ENCODE measurements at regions not wholly inside any gene's neighbourhood (a gene's known extent, or its start where the extent isn't known, plus 50 kb on each side); places are given as distances from the start of the nearest gene placed in this dataset.

DNA sequence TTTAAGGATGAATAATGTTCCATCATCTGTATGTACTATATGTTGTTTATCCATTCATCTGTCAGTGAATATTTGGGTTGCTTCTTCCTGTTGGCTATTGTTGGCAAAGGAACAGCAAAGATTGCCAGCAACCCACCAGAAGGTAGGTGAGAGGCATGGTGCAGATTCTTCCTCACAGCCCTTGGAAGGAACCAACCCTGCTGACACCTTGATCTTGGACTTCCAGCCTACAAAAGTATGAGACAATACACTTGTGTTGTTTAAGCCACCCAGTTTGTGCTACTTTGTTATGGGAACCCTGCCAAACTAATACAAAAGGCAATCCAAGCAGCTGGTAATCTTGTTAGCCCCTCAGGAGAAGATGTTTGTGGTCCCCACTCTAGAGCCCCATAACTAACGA lies 122.0 kb downstream of the CARTPT start:
- intact Hi-C loops (cut with micrococcal nuclease), result no loop called here
- H3K9me3 ChIP-seq (ENCODE audit: control insufficient read depth, insufficient read depth, low read length), result no peaks in the 10 kb centered on the region
- WGBS (ENCODE audit: insufficient coverage), result 74% methylated on average over 1 of the region's 1 CpG

DNA sequence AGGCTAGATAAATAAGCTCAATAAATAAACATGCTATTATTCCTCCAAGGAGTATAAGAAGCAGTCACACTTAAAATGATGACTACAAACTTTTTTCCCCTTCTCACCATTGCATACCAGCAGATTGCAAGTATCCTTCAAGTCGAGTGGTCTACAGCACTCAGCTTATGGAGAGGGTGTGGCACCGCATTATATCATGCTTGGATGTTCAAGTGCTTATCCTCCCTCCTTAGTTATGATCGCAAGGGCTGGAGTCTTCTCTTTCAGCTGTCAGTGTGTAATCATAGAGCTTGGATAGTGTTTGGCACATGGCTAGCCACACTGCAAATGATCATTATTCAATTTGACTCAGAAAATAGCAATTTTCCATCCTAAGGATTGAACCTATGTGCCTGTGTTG lies 124.0 kb downstream of the CARTPT start:
- Mint-ChIP-seq H3K27me3 (ENCODE audit: low read depth in 2 of 2) (peaks cover 4 to 19% of the 10 kb centered on the region in 2 donors), H3K27ac (no peak overlapping the region), H3K4me3 (no peak overlapping the region), H3K36me3 (no peaks in the 10 kb centered on the region), H3K9me3 (no peaks in the 10 kb centered on the region), H3K4me1 (no peaks in the 10 kb centered on the region)
- no peaks in the 10 kb centered on the region for H3K9me3 ChIP-seq (ENCODE audit: control insufficient read depth, insufficient read depth, low read length)
- no peak overlapping the region for H3K27ac ChIP-seq (ENCODE audit: low read length)
- TF ChIP-seq, protein P1, sequence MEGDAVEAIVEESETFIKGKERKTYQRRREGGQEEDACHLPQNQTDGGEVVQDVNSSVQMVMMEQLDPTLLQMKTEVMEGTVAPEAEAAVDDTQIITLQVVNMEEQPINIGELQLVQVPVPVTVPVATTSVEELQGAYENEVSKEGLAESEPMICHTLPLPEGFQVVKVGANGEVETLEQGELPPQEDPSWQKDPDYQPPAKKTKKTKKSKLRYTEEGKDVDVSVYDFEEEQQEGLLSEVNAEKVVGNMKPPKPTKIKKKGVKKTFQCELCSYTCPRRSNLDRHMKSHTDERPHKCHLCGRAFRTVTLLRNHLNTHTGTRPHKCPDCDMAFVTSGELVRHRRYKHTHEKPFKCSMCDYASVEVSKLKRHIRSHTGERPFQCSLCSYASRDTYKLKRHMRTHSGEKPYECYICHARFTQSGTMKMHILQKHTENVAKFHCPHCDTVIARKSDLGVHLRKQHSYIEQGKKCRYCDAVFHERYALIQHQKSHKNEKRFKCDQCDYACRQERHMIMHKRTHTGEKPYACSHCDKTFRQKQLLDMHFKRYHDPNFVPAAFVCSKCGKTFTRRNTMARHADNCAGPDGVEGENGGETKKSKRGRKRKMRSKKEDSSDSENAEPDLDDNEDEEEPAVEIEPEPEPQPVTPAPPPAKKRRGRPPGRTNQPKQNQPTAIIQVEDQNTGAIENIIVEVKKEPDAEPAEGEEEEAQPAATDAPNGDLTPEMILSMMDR (IDR thresholded peaks at IDR 0.05), result no peak
- no peaks in the 10 kb centered on the region for H3K27me3 ChIP-seq (ENCODE audit: control insufficient read depth, insufficient read depth, low read length)
- ATAC-seq (no peak), DNase-seq (no peak)
- WGBS (ENCODE audit: insufficient coverage), result 95% methylated on average over 3 of the region's 3 CpGs
- no peak overlapping the region for H3K4me3 ChIP-seq (ENCODE audit: low read length)
- H3K36me3 ChIP-seq (ENCODE audit: control insufficient read depth, insufficient read depth, low read length), result no peaks in the 10 kb centered on the region
- no peaks in the 10 kb centered on the region for H3K4me1 ChIP-seq (ENCODE audit: control insufficient read depth, insufficient read depth, low read length)
- intact Hi-C loops (cut with micrococcal nuclease), result no loop called here

More for the DNA sequence above, 122.0 kb downstream of the CARTPT start:
- Histone ChIP-seq H3K4me1 (ENCODE audit: control insufficient read depth, insufficient read depth, low read length) (no peaks in the 10 kb centered on the region), H3K36me3 (ENCODE audit: control insufficient read depth, insufficient read depth, low read length) (no peaks in the 10 kb centered on the region), H3K27me3 (ENCODE audit: control insufficient read depth, insufficient read depth, low read length) (no peaks in the 10 kb centered on the region), H3K4me3 (ENCODE audit: low read length) (no peak overlapping the region), H3K27ac (ENCODE audit: low read length) (no peak overlapping the region)
- Mint-ChIP-seq H3K27ac (no peak overlapping the region), H3K27me3 (ENCODE audit: low read depth in 2 of 2) (peaks cover 4 to 19% of the 10 kb centered on the region in 2 donors), H3K4me1 (no peaks in the 10 kb centered on the region), H3K4me3 (no peak overlapping the region), H3K9me3 (no peaks in the 10 kb centered on the region), H3K36me3 (no peaks in the 10 kb centered on the region)
- TF ChIP-seq, protein P1 (IDR thresholded peaks at IDR 0.05), result no peak
- DNase-seq (no peak), ATAC-seq (no peak)

DNA sequence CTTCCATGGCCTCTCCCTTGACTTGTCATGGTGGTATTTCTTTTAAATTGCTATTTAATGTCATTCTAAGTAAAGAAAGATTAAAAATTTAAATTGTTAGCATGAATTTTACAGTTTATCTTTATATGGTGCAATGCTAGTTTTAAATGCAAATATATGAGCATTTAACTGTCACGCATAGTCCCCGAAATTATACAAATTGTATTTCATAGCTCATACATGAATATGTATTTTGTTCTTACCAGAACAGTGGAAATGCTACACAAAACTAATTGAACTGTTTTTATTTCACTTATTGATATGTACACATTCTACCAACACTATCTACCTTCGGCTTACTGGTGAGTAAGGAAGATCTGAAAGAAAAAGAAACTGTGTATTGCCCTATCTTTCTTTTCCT lies 125.8 kb downstream of the CARTPT start:
- no peaks in the 10 kb centered on the region for H3K4me1 ChIP-seq (ENCODE audit: control insufficient read depth, insufficient read depth, low read length)
- no peaks in the 10 kb centered on the region for H3K27me3 ChIP-seq (ENCODE audit: control insufficient read depth, insufficient read depth, low read length)
- H3K36me3 ChIP-seq (ENCODE audit: control insufficient read depth, insufficient read depth, low read length), result no peaks in the 10 kb centered on the region
- Mint-ChIP-seq H3K4me1 (no peaks in the 10 kb centered on the region), H3K36me3 (no peaks in the 10 kb centered on the region), H3K27ac (no peak overlapping the region), H3K9me3 (peaks cover 2% of the 10 kb centered on the region in 2 donors), H3K27me3 (ENCODE audit: low read depth in 2 of 2) (peaks cover 4 to 14% of the 10 kb centered on the region in 2 donors), H3K4me3 (no peak overlapping the region)
- DNase-seq (no peak), ATAC-seq (no peak)
- H3K9me3 ChIP-seq (ENCODE audit: control insufficient read depth, insufficient read depth, low read length), result peaks cover 4% of the 10 kb centered on the region
- intact Hi-C loops (cut with micrococcal nuclease), result no loop called here
- TF ChIP-seq, protein P1 (IDR thresholded peaks at IDR 0.05), result no peak
- WGBS (ENCODE audit: insufficient coverage), result 92% methylated on average over 2 of the region's 3 CpGs
- no peak overlapping the region for H3K4me3 ChIP-seq (ENCODE audit: low read length)
- H3K27ac ChIP-seq (ENCODE audit: low read length), result no peak overlapping the region

DNA sequence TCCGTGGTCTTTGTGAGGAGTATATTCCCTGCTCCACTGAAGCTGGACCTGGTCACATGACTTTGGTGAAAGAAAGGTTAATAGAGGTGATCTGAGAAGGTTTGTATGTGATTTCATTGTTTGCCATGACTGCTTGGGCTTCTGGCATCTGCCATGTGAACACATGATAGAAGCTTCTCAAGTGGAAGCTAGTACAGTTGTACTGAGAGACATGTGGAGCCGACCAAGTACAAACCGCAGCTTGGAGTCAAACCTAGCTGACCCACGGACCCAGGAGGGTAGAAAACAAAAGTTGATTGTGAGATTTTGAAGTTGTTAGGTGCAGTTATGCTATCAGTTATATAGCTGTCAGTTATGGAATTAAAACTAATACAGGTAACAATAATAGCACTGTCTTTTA lies 140.4 kb downstream of the CARTPT start:
- no peaks in the 10 kb centered on the region for H3K36me3 ChIP-seq (ENCODE audit: control insufficient read depth, insufficient read depth, low read length)
- Mint-ChIP-seq H3K4me1 (no peaks in the 10 kb centered on the region), H3K4me3 (no peak overlapping the region), H3K36me3 (peaks cover 16% of the 10 kb centered on the region), H3K9me3 (peaks cover 13% of the 10 kb centered on the region in 2 donors), H3K27ac (no peak overlapping the region), H3K27me3 (ENCODE audit: low read depth in 2 of 2) (peaks cover 3 to 9% of the 10 kb centered on the region in 2 donors)
- H3K27ac ChIP-seq (ENCODE audit: low read length), result no peak overlapping the region
- TF ChIP-seq, protein P1 (IDR thresholded peaks at IDR 0.05), result no peak
- intact Hi-C loops (cut with micrococcal nuclease), result no loop called here
- ATAC-seq (no peak), DNase-seq (no peak)
- WGBS (ENCODE audit: insufficient coverage), result 70% methylated on average over 4 of the region's 4 CpGs
- no peaks in the 10 kb centered on the region for H3K4me1 ChIP-seq (ENCODE audit: control insufficient read depth, insufficient read depth, low read length)
- H3K9me3 ChIP-seq (ENCODE audit: control insufficient read depth, insufficient read depth, low read length), result no peaks in the 10 kb centered on the region
- no peaks in the 10 kb centered on the region for H3K27me3 ChIP-seq (ENCODE audit: control insufficient read depth, insufficient read depth, low read length)
- H3K4me3 ChIP-seq (ENCODE audit: low read length), result no peak overlapping the region
